Common myeloid progenitor, CD34-positive (primary cell): ENCODE measurements at regions not wholly inside any gene's neighbourhood (a gene's known extent, or its start where the extent isn't known, plus 50 kb on each side); places are given as distances from the start of the nearest gene placed in this dataset.
A peak's percentile ranks its signal among the peaks of the same experiment; 100 is the strongest.

ENCODE experiments used
- CTCF ChIA-PET: fragments of 350-600 bp; sonication (Branson Sonifier 250); formaldehyde crosslinking; loops from one replicate; lab custom pipeline; 2021; ENCODE audit warnings: antibody characterized with exemption; lab: Charles Lee
- POLR2A ChIA-PET: fragments of 350-600 bp; sonication (Branson Sonifier 250); formaldehyde crosslinking; loops from one replicate; lab custom pipeline; 2021; ENCODE audit warnings: antibody characterized with exemption; lab: Charles Lee
- DNase-seq, 3 donors: peaks; one replicate each; pipeline versions ENCODE4 v3.0.0 to v3.0.0-alpha.2; 2013
- H3K27ac ChIP-seq, 2 experiments: 1 replicate in 1 of 2; 2 replicates in 1 of 2; pipeline ENCODE4 v1.7.0; 2013; ENCODE audit warnings: inconsistent platforms in 2 of 2, low read length in 2 of 2, mild to moderate bottlenecking in 2 of 2, low read depth in 1 of 2, moderate library complexity in 1 of 2; ENCODE audit not compliant: severe bottlenecking in 2 of 2, insufficient read depth in 1 of 2, poor library complexity in 1 of 2
- H3K27me3 ChIP-seq, 5 experiments: replicated peaks in 2 of 5; 1 replicate in 3 of 5; 2 replicates in 2 of 5; pipeline versions ENCODE4 v1.6.1 to v1.7.0; 2013; ENCODE audit warnings: low read length in 4 of 5, mild to moderate bottlenecking in 2 of 5, moderate library complexity in 2 of 5, inconsistent platforms in 1 of 5; ENCODE audit not compliant: insufficient read depth in 5 of 5, control insufficient read depth in 4 of 5
- H3K36me3 ChIP-seq, 4 experiments: 1 replicate in 2 of 4; 2 replicates in 2 of 4; pipeline versions ENCODE4 v1.6.1 to v1.7.0; 2013; ENCODE audit warnings: low read length in 3 of 4, control low read depth in 1 of 4, mild to moderate bottlenecking in 1 of 4; ENCODE audit not compliant: control insufficient read depth in 4 of 4, insufficient read depth in 4 of 4
- H3K4me1 ChIP-seq, 4 experiments: 1 replicate in 3 of 4; 2 replicates in 1 of 4; pipeline versions ENCODE4 v1.6.1 to v1.7.1; 2013; ENCODE audit warnings: low read length in 3 of 4, mild to moderate bottlenecking in 3 of 4, control low read depth in 1 of 4, inconsistent platforms in 1 of 4, moderate library complexity in 1 of 4; ENCODE audit not compliant: control insufficient read depth in 4 of 4, insufficient read depth in 4 of 4; ENCODE audit errors: control extremely low read depth in 1 of 4
- H3K4me3 ChIP-seq, 7 experiments: 1 replicate in 4 of 7; 2 replicates in 3 of 7; pipeline versions ENCODE4 v1.5.1 to v1.7.0; 2013; ENCODE audit warnings: mild to moderate bottlenecking in 7 of 7, low read length in 6 of 7, moderate library complexity in 6 of 7, inconsistent platforms in 2 of 7, low read depth in 2 of 7, control low read depth in 1 of 7; ENCODE audit not compliant: insufficient read depth in 4 of 7, control insufficient read depth in 1 of 7; ENCODE audit errors: extremely low read depth in 1 of 7
- H3K9me3 ChIP-seq, 5 experiments: 1 replicate in 4 of 5; 2 replicates in 1 of 5; pipeline versions ENCODE4 v1.6.1 to v1.7.1; 2013; ENCODE audit warnings: low read length in 4 of 5, mild to moderate bottlenecking in 2 of 5, inconsistent platforms in 1 of 5, low read depth in 1 of 5, moderate library complexity in 1 of 5; ENCODE audit not compliant: control insufficient read depth in 4 of 5, insufficient read depth in 2 of 5; ENCODE audit errors: control extremely low read depth in 1 of 5
- WGBS: methylation state at CpG from one replicate; pipeline ENCODE4 v1.1.5; 2013; ENCODE audit not compliant: insufficient coverage; 5-methylcytosine and 5-hydroxymethylcytosine counted together

DNA sequence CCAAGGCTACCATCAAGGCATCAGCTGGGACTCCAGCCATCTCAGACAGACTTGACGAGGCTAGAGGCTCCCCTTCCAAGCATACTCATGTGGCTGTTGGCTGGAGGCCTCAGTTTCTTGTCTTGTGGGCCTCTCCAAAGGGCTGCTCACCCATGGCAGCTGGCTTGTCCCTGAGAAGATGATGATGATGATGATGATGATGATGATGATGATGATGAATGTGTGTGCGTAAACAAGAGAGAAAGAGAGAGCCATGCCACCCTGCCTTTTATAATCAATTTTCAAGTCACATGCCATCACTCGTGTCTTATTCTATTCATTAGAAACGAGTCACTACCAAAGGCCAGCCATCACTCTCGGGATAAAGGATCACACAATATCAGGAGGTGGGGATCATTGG is 60.5 kb upstream of the ADGRG2 start:
- H3K27ac ChIP-seq, result no peak overlapping the region
- no peak for DNase-seq
- no peaks in the 10 kb centered on the region for H3K36me3 ChIP-seq
- CTCF ChIA-PET, result no interaction called here
- no peak overlapping the region for H3K4me3 ChIP-seq
- H3K9me3 ChIP-seq, result no peaks in the 10 kb centered on the region
- no peaks in the 10 kb centered on the region for H3K4me1 ChIP-seq
- H3K27me3 ChIP-seq, result peaks cover 0 to 3% (median 0%) of the 10 kb centered on the region in 5 experiments
- 100% methylated on average over 3 of the region's 5 CpGs for WGBS
- POLR2A ChIA-PET, result no interaction called here

GRCh38 chrX:19183761-19184477 is 61.7 kb upstream of the ADGRG2 start:
- 85% methylated on average over 11 of the region's 11 CpGs for WGBS
- Histone ChIP-seq H3K27ac (no peak overlapping the region), H3K9me3 (no peaks in the 10 kb centered on the region), H3K27me3 (peaks cover 0 to 3% (median 0%) of the 10 kb centered on the region in 5 experiments), H3K4me3 (no peak overlapping the region), H3K36me3 (no peaks in the 10 kb centered on the region), H3K4me1 (no peaks in the 10 kb centered on the region)
- DNase-seq, result no peak
- POLR2A ChIA-PET, result no interaction called here
- CTCF ChIA-PET, result no interaction called here

GRCh38 chrX:19188566-19188965 is 66.3 kb upstream of the ADGRG2 start:
- Histone ChIP-seq H3K9me3 (no peaks in the 10 kb centered on the region), H3K4me3 (no peak overlapping the region), H3K36me3 (no peaks in the 10 kb centered on the region), H3K4me1 (no peaks in the 10 kb centered on the region), H3K27ac (no peak overlapping the region), H3K27me3 (peaks cover 0 to 3% (median 0%) of the 10 kb centered on the region in 5 experiments)
- CTCF ChIA-PET, result no interaction called here
- no CpG with 5 or more reads among the region's 3 CpGs for WGBS
- no peak for DNase-seq
- POLR2A ChIA-PET, result no interaction called here

DNA sequence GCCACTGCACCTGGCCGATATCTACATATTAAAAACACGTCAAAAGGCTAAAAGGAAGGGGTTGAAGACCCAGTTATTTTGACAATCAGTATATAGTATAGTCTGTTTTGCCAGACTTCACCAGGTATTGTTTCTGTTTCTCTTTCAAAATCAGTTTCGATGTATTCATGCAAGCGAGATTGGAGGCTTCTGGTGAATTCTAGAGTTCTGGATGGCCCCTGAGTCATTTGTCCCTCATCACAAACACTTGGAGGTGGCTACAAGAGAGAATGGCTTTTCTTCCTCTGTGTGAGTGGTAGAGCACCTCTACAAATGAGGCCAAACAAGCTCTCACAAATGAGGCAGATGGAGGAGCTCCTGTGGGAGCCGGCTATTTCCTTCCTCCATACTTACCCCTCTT is 68.6 kb upstream of the ADGRG2 start:
- WGBS, result 93% methylated on average over 3 of the region's 5 CpGs
- POLR2A ChIA-PET, result no interaction called here

DNA sequence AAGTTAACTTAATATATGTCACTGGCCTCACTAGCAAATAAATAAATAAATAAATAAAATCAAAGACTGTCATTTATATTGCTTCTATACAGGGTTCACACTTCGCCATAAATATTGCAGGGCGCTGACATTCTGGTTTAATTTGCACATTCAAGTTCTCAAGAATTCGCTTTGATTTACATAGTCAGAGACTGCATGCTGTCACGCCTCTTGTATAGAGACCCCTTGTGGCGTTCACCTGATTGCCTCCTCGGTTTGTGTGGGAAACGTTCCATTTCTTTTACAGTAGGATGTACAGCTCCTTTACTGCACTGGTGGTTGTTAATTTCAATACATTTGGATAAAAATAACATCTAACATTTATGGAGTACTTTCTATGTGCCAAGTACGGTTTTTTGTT is 71.3 kb upstream of the ADGRG2 start:
- H3K4me1 ChIP-seq, result no peaks in the 10 kb centered on the region
- no peaks in the 10 kb centered on the region for H3K36me3 ChIP-seq
- H3K27me3 ChIP-seq, result peaks cover 0 to 8% (median 0%) of the 10 kb centered on the region in 5 experiments
- no peak overlapping the region for H3K4me3 ChIP-seq
- CTCF ChIA-PET, result no interaction called here
- peak in 1 of 3 donors; percentile 1 for DNase-seq
- POLR2A ChIA-PET, result no interaction called here
- WGBS, result 71% methylated on average over 5 of the region's 8 CpGs
- no peak overlapping the region for H3K27ac ChIP-seq
- no peaks in the 10 kb centered on the region for H3K9me3 ChIP-seq

More for the DNA sequence above, 68.6 kb upstream of the ADGRG2 start:
- DNase-seq, result no peak
- no peaks in the 10 kb centered on the region for H3K36me3 ChIP-seq
- no peak overlapping the region for H3K4me3 ChIP-seq
- H3K9me3 ChIP-seq, result no peaks in the 10 kb centered on the region
- H3K27ac ChIP-seq, result no peak overlapping the region
- CTCF ChIA-PET, result no interaction called here
- no peaks in the 10 kb centered on the region for H3K4me1 ChIP-seq
- peaks cover 0 to 8% (median 0%) of the 10 kb centered on the region in 5 experiments for H3K27me3 ChIP-seq

DNA sequence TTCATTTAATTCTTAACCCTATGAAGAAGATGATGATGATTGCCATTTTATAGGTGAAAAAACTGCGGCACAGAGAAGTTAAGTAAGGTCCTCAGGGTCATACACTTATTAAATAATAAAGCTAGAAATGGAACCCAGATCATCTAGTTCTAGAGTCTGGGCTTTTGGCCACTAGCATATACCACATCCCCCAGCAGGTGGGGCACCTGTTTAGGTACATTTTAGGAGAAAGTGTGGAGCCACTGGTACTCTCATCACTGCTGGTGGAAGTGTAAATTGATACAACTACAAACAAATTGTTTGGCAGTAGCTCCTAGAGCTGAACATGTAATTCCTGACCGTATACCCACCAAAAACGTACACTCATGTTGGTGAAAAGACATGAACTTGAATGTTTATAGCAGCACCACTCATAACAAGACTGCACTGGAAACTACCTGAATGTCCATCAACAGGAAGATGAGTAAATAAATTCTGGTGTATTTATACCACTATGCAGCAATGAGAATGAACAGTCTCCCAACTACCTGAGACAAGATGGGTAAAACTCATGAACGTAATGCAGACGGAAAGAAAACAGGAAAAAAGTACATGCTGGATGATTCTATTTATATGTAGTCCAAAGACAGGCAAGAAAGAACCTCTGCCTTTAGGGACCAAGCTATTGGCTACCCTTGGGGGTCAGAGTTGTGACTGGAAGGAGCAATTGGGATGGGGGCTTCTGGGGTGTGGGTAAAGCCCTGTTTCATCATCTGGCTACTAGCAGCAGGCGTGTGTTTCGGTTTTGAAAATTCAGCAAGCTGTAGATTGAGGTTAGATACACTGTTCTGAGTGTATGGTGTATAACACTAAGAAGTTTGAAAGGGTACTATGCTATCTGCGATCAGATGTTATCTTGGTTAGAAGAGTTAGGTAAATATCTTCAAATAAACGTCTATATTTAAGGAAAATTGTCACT is 72.3 kb upstream of the ADGRG2 start:
- Histone ChIP-seq H3K27me3 (peaks cover 0 to 8% (median 0%) of the 10 kb centered on the region in 5 experiments), H3K9me3 (no peaks in the 10 kb centered on the region), H3K4me1 (no peaks in the 10 kb centered on the region), H3K27ac (no peak overlapping the region), H3K4me3 (no peak overlapping the region), H3K36me3 (no peaks in the 10 kb centered on the region)
- POLR2A ChIA-PET, result no interaction called here
- WGBS, result 87% methylated on average over 4 of the region's 9 CpGs
- DNase-seq, result no peak
- CTCF ChIA-PET, result no interaction called here

DNA sequence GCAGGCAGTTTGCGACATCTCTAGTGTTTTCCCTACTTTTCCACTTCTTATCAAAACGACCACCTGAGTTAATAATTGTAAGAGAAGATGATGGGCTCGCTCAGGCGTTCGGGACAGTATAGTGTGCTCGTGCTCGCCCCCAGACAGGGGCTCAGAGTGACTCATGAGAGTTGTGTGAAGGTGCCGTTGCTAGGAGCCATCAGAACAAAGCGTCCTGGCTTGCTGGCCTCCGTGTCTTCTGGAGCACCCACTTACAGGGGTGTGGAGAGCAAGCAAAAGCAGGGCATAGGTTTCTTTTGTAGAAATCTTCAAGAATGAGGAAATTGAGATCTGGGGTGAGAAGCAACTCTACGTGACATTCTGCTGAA is 73.0 kb upstream of the ADGRG2 start:
- 72% methylated on average over 8 of the region's 11 CpGs for WGBS
- ChIA-PET POLR2A (no interaction called here), CTCF (no interaction called here)
- H3K4me3 ChIP-seq, result no peak overlapping the region
- H3K27me3 ChIP-seq, result peaks cover 0 to 8% (median 0%) of the 10 kb centered on the region in 5 experiments
- no peaks in the 10 kb centered on the region for H3K4me1 ChIP-seq
- H3K27ac ChIP-seq, result no peak overlapping the region
- no peaks in the 10 kb centered on the region for H3K36me3 ChIP-seq
- H3K9me3 ChIP-seq, result no peaks in the 10 kb centered on the region
- DNase-seq, result no peak
